WTC11 (cell line): ENCODE measurements at regions not wholly inside any gene's neighbourhood (a gene's known extent, or its start where the extent isn't known, plus 50 kb on each side); places are given as distances from the start of the nearest gene placed in this dataset.

ENCODE experiments used
- CREM ChIP-seq: sonication (generic); formaldehyde crosslinking; IDR thresholded peaks from 2 replicates; pipeline ENCODE4 v1.8.1; 2022; ENCODE audit warnings: mild to moderate bottlenecking, missing genetic modification reagents, moderate library complexity
- SOX15 ChIP-seq: fragments of 250-450 bp; sonication (Bioruptor Pico); IDR thresholded peaks from 2 replicates; pipeline ENCODE4 v1.9.0; 2021; ENCODE audit warnings: mild to moderate bottlenecking
- TCF7 ChIP-seq: sonication (generic); formaldehyde crosslinking; IDR thresholded peaks from 2 replicates; pipeline ENCODE4 v1.8.0; 2022; ENCODE audit warnings: mild to moderate bottlenecking, low read depth, missing genetic modification reagents, moderate library complexity
- TP53 ChIP-seq: sonication (generic); formaldehyde crosslinking; IDR thresholded peaks from 2 replicates; pipeline ENCODE4 v1.8.1; 2023; ENCODE audit warnings: mild to moderate bottlenecking, missing genetic modification reagents
- TF ChIP-seq, protein P1 (sequence below): fragments of 200-600 bp; IDR thresholded peaks from 2 replicates; pipeline ENCODE4 v1.8.0; 2022; ENCODE audit warnings: antibody characterized with exemption

DNA sequence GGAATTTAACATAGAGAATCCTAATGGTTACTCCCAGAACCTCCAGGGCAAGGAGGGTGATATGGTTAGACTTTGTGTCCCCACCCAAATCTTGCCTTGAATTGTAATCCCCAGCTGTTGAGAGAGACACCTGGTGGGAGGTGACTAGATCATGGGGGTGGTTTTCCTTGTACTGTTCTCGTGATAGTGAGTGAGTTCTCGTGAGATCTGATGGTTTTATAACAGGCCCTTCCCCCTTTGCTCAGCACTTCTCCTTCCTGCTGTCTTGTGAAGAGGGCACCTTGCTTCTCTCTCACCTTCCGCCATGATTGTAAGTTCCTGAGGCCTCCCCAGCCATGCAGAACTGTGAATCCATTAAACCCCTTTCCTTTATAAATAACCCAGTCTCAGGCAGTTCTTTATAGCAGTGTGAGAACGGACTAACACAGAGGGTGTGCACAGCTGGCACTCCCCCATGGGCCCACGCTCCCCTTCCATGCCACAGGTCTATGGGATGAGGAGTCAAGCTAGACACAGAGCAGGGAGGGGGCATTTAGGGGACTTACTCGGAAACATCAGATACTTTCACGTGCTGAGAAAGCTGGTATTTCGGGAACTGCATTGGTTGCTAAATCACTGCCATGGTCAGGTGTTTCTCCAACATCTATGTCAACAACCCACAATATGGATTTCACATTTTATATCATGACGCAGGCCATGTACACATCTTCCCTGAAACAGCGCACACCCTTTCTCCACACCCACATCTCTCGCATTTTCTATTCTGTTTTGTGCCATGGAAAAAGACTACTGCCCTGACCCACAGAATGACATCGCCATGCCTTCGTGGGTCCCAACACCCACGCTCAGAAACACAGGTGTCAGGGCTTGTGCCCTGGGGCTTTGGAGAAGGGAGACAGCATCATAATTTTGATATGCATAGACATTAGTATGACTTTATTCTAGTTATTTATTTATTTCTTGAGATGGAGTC is 199.1 kb upstream of the GSE1 start:
- TF ChIP-seq, protein P1, sequence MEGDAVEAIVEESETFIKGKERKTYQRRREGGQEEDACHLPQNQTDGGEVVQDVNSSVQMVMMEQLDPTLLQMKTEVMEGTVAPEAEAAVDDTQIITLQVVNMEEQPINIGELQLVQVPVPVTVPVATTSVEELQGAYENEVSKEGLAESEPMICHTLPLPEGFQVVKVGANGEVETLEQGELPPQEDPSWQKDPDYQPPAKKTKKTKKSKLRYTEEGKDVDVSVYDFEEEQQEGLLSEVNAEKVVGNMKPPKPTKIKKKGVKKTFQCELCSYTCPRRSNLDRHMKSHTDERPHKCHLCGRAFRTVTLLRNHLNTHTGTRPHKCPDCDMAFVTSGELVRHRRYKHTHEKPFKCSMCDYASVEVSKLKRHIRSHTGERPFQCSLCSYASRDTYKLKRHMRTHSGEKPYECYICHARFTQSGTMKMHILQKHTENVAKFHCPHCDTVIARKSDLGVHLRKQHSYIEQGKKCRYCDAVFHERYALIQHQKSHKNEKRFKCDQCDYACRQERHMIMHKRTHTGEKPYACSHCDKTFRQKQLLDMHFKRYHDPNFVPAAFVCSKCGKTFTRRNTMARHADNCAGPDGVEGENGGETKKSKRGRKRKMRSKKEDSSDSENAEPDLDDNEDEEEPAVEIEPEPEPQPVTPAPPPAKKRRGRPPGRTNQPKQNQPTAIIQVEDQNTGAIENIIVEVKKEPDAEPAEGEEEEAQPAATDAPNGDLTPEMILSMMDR: no peak
- TF ChIP-seq SOX15 (CRISPR knock-in tag) (no peak), TP53 (CRISPR knock-in tag) (no peak), TCF7 (CRISPR knock-in tag) (no peak), CREM (CRISPR knock-in tag) (no peak)
